Neural progenitor cell (in vitro differentiated cells): ENCODE measurements at regions not wholly inside any gene's neighbourhood (a gene's known extent, or its start where the extent isn't known, plus 50 kb on each side); places are given as distances from the start of the nearest gene placed in this dataset.

ENCODE experiments used
- DNase-seq: peaks from one replicate; pipeline ENCODE4 v3.0.0-alpha.2; 2016; ENCODE audit warnings: low spot score
- H2AFZ ChIP-seq: fragments of 200-600 bp; sonication (generic); replicated peaks from 2 replicates; pipeline ENCODE4 v1.6.1; 2016; ENCODE audit warnings: antibody characterized with exemption
- H3F3A ChIP-seq: fragments of 200-600 bp; sonication (generic); 2 replicates; pipeline ENCODE4 v1.6.1; 2016; ENCODE audit warnings: antibody characterized with exemption, low read depth
- H3K27ac ChIP-seq: fragments of 200-600 bp; sonication (generic); 2 replicates; pipeline ENCODE4 v1.5.1; 2016; ENCODE audit warnings: mild to moderate bottlenecking
- H3K27me3 ChIP-seq: fragments of 200-600 bp; sonication (generic); 2 replicates; pipeline ENCODE4 v1.6.1; 2016; ENCODE audit warnings: mild to moderate bottlenecking, moderate library complexity
- H3K36me3 ChIP-seq: fragments of 200-600 bp; sonication (generic); 2 replicates; pipeline ENCODE4 v1.5.1; 2016
- H3K4me1 ChIP-seq: fragments of 200-600 bp; sonication (generic); 2 replicates; pipeline ENCODE4 v1.6.1; 2016; ENCODE audit warnings: mixed run types
- H3K4me2 ChIP-seq: fragments of 200-600 bp; sonication (generic); 2 replicates; pipeline ENCODE4 v1.6.1; 2016
- H3K4me3 ChIP-seq: fragments of 200-600 bp; sonication (generic); 2 replicates; pipeline ENCODE4 v1.5.1; 2016
- H3K79me2 ChIP-seq: fragments of 200-600 bp; sonication (generic); 2 replicates; pipeline ENCODE4 v1.6.1; 2016; ENCODE audit warnings: low read depth
- H3K9ac ChIP-seq: fragments of 200-600 bp; sonication (generic); 2 replicates; pipeline ENCODE4 v1.6.1; 2016
- H3K9me3 ChIP-seq: fragments of 200-600 bp; sonication (generic); 2 replicates; pipeline ENCODE4 v1.5.1; 2016; ENCODE audit warnings: low read depth
- H4K20me1 ChIP-seq: fragments of 200-600 bp; sonication (generic); 2 replicates; pipeline ENCODE4 v1.6.1; 2016; ENCODE audit warnings: low read depth
- H3K27ac Mint-ChIP-seq: 3 replicates; pipeline ENCODE4 v1.8.0; 2021; ENCODE audit warnings: mixed read lengths
- H3K27me3 Mint-ChIP-seq: 2 replicates; pipeline ENCODE4 v1.8.0; 2022; ENCODE audit warnings: low read depth, mild to moderate bottlenecking, inconsistent platforms, moderate library complexity, mixed read lengths; ENCODE audit not compliant: insufficient read depth
- H3K36me3 Mint-ChIP-seq: 3 replicates; pipeline ENCODE4 v1.8.0; 2021; ENCODE audit warnings: mixed read lengths
- H3K4me1 Mint-ChIP-seq: 3 replicates; pipeline ENCODE4 v1.8.0; 2021; ENCODE audit warnings: mixed read lengths
- H3K4me3 Mint-ChIP-seq: 3 replicates; pipeline ENCODE4 v1.8.0; 2021; ENCODE audit warnings: mild to moderate bottlenecking, moderate library complexity, mixed read lengths
- H3K9me3 Mint-ChIP-seq: 3 replicates; pipeline ENCODE4 v1.8.0; 2020; ENCODE audit warnings: mixed read lengths
- CTCF ChIP-seq: fragments of 200-600 bp; sonication (generic); IDR thresholded peaks from 2 replicates; pipeline ENCODE4 v1.5.1; 2017; ENCODE audit warnings: antibody characterized with exemption, mild to moderate bottlenecking
- EZH2 ChIP-seq: fragments of 200-600 bp; sonication (generic); IDR thresholded peaks from 2 replicates; pipeline ENCODE4 v1.6.1; 2017; ENCODE audit warnings: antibody characterized with exemption, mild to moderate bottlenecking, moderate library complexity
- EZH2phosphoT487 ChIP-seq: fragments of 200-600 bp; sonication (generic); IDR thresholded peaks from 2 replicates; pipeline ENCODE4 v1.6.1; 2017; ENCODE audit warnings: antibody characterized with exemption

- Histone ChIP-seq H3K9ac (no peak overlapping the region), H3K79me2 (no peaks in the 10 kb centered on the region), H3K9me3 (no peaks in the 10 kb centered on the region), H4K20me1 (no peaks in the 10 kb centered on the region), H2AFZ (no peak overlapping the region), H3K36me3 (no peaks in the 10 kb centered on the region), H3F3A (peaks cover 14% of the 10 kb centered on the region), H3K27me3 (no peaks in the 10 kb centered on the region), H3K27ac (no peak overlapping the region), H3K4me1 (peaks cover 36% of the 10 kb centered on the region), H3K4me2 (peak overlapping the region; percentile 38), H3K4me3 (no peak overlapping the region)
- no peak for DNase-seq
- H3K27me3 Mint-ChIP-seq = peaks cover 9% of the 10 kb centered on the region
- peaks cover 61% of the 10 kb centered on the region for H3K4me1 Mint-ChIP-seq
- H3K9me3 Mint-ChIP-seq = no peaks in the 10 kb centered on the region
- H3K36me3 Mint-ChIP-seq = no peaks in the 10 kb centered on the region
- no peak for TF ChIP-seq CTCF
- no peak for TF ChIP-seq EZH2phosphoT487
- TF ChIP-seq EZH2 = no peak
- no peak overlapping the region for H3K27ac Mint-ChIP-seq
- peak overlapping the region; percentile 30 for H3K4me3 Mint-ChIP-seq
Measured at GRCh38 chr1:229063154-229063773, 207.6 kb upstream of the RAB4A start.

- peaks cover 49% of the 10 kb centered on the region for H3K4me1 Mint-ChIP-seq
- H3K4me1 ChIP-seq = peaks cover 23% of the 10 kb centered on the region
- no peaks in the 10 kb centered on the region for H3K27me3 ChIP-seq
- no peak overlapping the region for H3K4me2 ChIP-seq
- no peaks in the 10 kb centered on the region for H3K9me3 Mint-ChIP-seq
- H3K9me3 ChIP-seq = no peaks in the 10 kb centered on the region
- peaks cover 9% of the 10 kb centered on the region for H3K27me3 Mint-ChIP-seq
- no peak overlapping the region for H3K4me3 ChIP-seq
- H3K79me2 ChIP-seq = no peaks in the 10 kb centered on the region
- H3K36me3 ChIP-seq = no peaks in the 10 kb centered on the region
- no peak overlapping the region for H3K9ac ChIP-seq
- no peak overlapping the region for H3K27ac ChIP-seq
- no peak for DNase-seq
- H3F3A ChIP-seq = peaks cover 9% of the 10 kb centered on the region
- no peaks in the 10 kb centered on the region for H4K20me1 ChIP-seq
- no peak for TF ChIP-seq CTCF
- TF ChIP-seq EZH2 = no peak
- no peak for TF ChIP-seq EZH2phosphoT487
- no peaks in the 10 kb centered on the region for H3K36me3 Mint-ChIP-seq
- no peak overlapping the region for H3K4me3 Mint-ChIP-seq
- H2AFZ ChIP-seq = no peak overlapping the region
- H3K27ac Mint-ChIP-seq = peak overlapping the region; percentile 30
Measured at GRCh38 chr1:229064320-229065168, 206.4 kb upstream of the RAB4A start.

DNA sequence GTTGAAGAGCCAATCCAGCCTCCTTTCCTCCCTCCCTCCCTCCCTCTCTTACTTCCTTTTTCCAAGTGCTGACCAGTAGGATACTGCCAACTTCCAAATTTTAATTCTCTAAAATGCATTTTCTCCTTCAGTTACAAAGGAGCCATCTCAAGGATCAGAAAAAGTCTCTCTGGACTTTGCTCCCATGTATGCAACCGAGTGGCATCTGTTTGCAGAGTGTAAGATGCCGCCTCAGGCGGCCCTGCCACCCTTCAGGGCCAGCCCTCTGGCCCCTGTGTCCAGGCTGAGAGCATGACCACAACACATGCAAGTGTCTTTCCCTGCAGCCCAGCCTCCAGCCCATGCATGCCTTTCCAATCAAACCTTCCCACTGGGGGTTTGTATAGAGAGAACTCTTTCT, 205.3 kb upstream of the RAB4A start:
- Histone ChIP-seq H4K20me1 (no peaks in the 10 kb centered on the region), H3F3A (peaks cover 7% of the 10 kb centered on the region), H3K4me3 (no peak overlapping the region), H3K27me3 (no peaks in the 10 kb centered on the region), H3K79me2 (no peaks in the 10 kb centered on the region), H2AFZ (no peak overlapping the region), H3K9me3 (no peaks in the 10 kb centered on the region), H3K9ac (no peak overlapping the region), H3K36me3 (no peaks in the 10 kb centered on the region), H3K27ac (no peak overlapping the region), H3K4me1 (peaks cover 20% of the 10 kb centered on the region), H3K4me2 (no peak overlapping the region)
- H3K9me3 Mint-ChIP-seq = no peaks in the 10 kb centered on the region
- H3K27me3 Mint-ChIP-seq = peaks cover 6% of the 10 kb centered on the region
- TF ChIP-seq EZH2phosphoT487 (no peak), CTCF (no peak), EZH2 (no peak)
- H3K4me1 Mint-ChIP-seq = peaks cover 43% of the 10 kb centered on the region
- no peak for DNase-seq
- no peak overlapping the region for H3K4me3 Mint-ChIP-seq
- H3K27ac Mint-ChIP-seq = no peak overlapping the region
- no peaks in the 10 kb centered on the region for H3K36me3 Mint-ChIP-seq
